Psoas muscle (tissue), 7 donors: ENCODE measurements at regions not wholly inside any gene's neighbourhood (a gene's known extent, or its start where the extent isn't known, plus 50 kb on each side); places are given as distances from the start of the nearest gene placed in this dataset.

Experiments
- ATAC-seq, 4 donors: fragments of 200-7000 bp; cut with Tn5 transposase; one replicate each; pipeline ENCODE4 v1.9.1; 2020; ENCODE audit warnings: moderate library complexity in 3 of 4, mild to moderate bottlenecking in 2 of 4
- DNase-seq, 2 donors: peaks; one replicate each; pipeline ENCODE4 v3.0.0-alpha.2; 2020
- H3K27ac ChIP-seq: fragments of 200-600 bp; one replicate; pipeline ENCODE4 v1.8.0; 2022
- H3K27me3 ChIP-seq, 3 donors: fragments of 200-600 bp in 1 of 3; one replicate each; pipeline versions ENCODE4 v1.6.1 to v1.8.0; 2013 to 2022; ENCODE audit warnings: low read length in 2 of 3, mild to moderate bottlenecking in 2 of 3, moderate library complexity in 1 of 3; ENCODE audit not compliant: insufficient read depth in 3 of 3
- H3K36me3 ChIP-seq, 2 donors: fragments of 200-600 bp in 1 of 2; one replicate each; pipeline versions ENCODE4 v1.6.1 to v1.8.0; 2013 to 2022; ENCODE audit warnings: low read depth in 1 of 2, mild to moderate bottlenecking in 1 of 2, moderate library complexity in 1 of 2; ENCODE audit not compliant: insufficient read depth in 1 of 2
- H3K4me1 ChIP-seq: fragments of 200-600 bp; one replicate; pipeline ENCODE4 v1.8.0; 2022
- H3K4me3 ChIP-seq: fragments of 200-600 bp; one replicate; pipeline ENCODE4 v1.8.0; 2022; ENCODE audit warnings: mild to moderate bottlenecking
- H3K9me3 ChIP-seq: fragments of 200-600 bp; one replicate; pipeline ENCODE4 v1.8.0; 2022
- WGBS, 3 donors: extraction: QIAGEN DNeasy Blood & Tissue Kit; methylation state at CpG; one replicate each; pipeline versions ENCODE4 v1.1.6 to v1.1.7; 2013; 5-methylcytosine and 5-hydroxymethylcytosine counted together
- intact Hi-C, 2 donors: fragments of 100-400 bp; cut with DNase I; formaldehyde crosslinking; loops; one replicate each; pipeline versions ENCODE4 v1.11.0 to v1.14.2; 2022
- TF ChIP-seq, protein P1 (sequence below): fragments of 200-600 bp; IDR thresholded peaks from one replicate; pipeline ENCODE4 v1.8.0; 2022; ENCODE audit warnings: antibody characterized with exemption
- donor health status: healthy with polysubstance abuse.
- donor health status: DM: no; HTN: no; CAD: no; lungs with moderate emphysema.
- donor health status: Bipolar disorder and iron deficiency.
- donor health status: healthy.
- donor health status: DM: yes; HTN: yes; CAD: no.
- donor health status: DM: no; HTN: no; CAD: no.
- donor health status: DM: yes; HTN: yes; CAD: no.

DNA sequence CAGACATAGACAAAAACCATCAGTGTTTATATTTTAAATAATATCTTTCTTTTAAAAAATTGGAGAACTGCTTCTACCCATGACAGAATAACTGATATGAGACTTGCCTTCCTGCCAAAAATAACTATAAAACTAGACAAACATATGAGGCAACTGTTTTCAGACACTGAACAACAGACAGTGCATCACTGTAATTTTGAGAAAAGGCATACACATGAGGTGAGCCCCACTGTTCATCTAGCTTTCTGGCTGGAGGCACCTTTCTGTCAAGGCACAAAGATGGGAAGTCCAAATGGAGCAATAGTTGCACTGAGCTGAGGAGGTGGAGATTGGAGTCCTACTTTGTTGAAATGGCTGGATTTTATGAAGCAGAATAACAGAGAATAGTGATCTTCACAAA, 71.9 kb upstream of the ZNF507 start:
- DNase-seq: no peak
- Histone ChIP-seq H3K36me3 (no peaks in the 10 kb centered on the region), H3K4me1 (no peaks in the 10 kb centered on the region), H3K27me3 (peaks cover 0 to 2% (median 0%) of the 10 kb centered on the region in 3 donors), H3K9me3 (no peaks in the 10 kb centered on the region), H3K4me3 (no peak overlapping the region), H3K27ac (no peak overlapping the region)
- no peak for ATAC-seq
- TF ChIP-seq, protein P1, sequence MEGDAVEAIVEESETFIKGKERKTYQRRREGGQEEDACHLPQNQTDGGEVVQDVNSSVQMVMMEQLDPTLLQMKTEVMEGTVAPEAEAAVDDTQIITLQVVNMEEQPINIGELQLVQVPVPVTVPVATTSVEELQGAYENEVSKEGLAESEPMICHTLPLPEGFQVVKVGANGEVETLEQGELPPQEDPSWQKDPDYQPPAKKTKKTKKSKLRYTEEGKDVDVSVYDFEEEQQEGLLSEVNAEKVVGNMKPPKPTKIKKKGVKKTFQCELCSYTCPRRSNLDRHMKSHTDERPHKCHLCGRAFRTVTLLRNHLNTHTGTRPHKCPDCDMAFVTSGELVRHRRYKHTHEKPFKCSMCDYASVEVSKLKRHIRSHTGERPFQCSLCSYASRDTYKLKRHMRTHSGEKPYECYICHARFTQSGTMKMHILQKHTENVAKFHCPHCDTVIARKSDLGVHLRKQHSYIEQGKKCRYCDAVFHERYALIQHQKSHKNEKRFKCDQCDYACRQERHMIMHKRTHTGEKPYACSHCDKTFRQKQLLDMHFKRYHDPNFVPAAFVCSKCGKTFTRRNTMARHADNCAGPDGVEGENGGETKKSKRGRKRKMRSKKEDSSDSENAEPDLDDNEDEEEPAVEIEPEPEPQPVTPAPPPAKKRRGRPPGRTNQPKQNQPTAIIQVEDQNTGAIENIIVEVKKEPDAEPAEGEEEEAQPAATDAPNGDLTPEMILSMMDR: no peak
- intact Hi-C loops: no loop called here

DNA sequence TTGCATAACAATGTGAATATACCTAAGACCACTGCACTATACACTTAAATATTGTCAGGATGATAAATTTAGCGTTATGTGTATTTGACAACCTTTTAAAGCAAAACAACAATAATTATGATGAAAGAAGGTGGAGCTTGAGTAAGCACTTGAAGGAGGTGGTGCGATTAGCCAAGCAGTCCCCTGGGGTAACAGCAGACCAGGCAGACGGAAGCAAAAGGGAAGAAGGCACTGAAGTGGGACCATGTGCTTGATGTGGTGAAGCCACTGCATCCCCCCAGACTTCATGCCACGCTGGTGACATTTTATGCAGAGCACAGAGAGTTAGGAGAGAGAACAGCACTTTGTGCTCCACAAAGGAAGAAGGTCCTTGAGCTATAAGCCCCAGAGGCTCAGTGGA, 58.3 kb upstream of the ZNF507 start:
- H3K27ac ChIP-seq: no peak overlapping the region
- no peak overlapping the region for H3K4me3 ChIP-seq
- intact Hi-C loops: loop anchor here in 1 of 2 donors (10.0 kb wide), 1 partner anchor 278 kb away; no protein-coding TSS in a partner anchor

DNA sequence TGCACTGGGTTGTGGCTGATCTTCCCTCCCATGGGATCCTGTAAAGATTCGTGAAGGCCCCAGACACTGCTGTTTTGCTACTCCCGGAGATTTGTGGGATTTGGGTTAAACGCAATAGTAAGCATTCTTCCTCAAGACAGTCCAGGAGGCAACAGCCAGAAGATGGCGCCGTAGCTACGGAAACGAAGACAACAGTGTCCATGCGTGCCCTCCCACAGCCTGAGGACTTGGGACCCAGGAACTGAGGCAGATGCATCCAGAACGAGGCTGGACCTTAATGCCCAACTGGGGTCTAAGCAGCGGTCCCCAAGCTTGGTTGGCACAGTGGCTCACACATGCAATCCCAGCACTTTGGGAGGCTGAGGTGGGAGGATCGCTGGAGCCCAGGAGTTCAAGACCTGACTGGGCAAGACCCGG, 57.6 kb upstream of the ZNF507 start:
- no peak overlapping the region for H3K4me3 ChIP-seq
- intact Hi-C loops: loop anchor here in 1 of 2 donors (10.0 kb wide), 1 partner anchor 277 kb away; no protein-coding TSS in a partner anchor

More for the DNA sequence above, 58.3 kb upstream of the ZNF507 start:
- TF ChIP-seq, protein P1: no peak
- H3K9me3 ChIP-seq: no peaks in the 10 kb centered on the region
- 44 to 51% (median 50%) methylated on average over 4 of the region's 4 CpGs for WGBS, 3 donors
- no peaks in the 10 kb centered on the region for H3K27me3 ChIP-seq
- H3K36me3 ChIP-seq: no peaks in the 10 kb centered on the region
- H3K4me1 ChIP-seq: no peaks in the 10 kb centered on the region
- no peak for ATAC-seq
- DNase-seq: no peak

DNA sequence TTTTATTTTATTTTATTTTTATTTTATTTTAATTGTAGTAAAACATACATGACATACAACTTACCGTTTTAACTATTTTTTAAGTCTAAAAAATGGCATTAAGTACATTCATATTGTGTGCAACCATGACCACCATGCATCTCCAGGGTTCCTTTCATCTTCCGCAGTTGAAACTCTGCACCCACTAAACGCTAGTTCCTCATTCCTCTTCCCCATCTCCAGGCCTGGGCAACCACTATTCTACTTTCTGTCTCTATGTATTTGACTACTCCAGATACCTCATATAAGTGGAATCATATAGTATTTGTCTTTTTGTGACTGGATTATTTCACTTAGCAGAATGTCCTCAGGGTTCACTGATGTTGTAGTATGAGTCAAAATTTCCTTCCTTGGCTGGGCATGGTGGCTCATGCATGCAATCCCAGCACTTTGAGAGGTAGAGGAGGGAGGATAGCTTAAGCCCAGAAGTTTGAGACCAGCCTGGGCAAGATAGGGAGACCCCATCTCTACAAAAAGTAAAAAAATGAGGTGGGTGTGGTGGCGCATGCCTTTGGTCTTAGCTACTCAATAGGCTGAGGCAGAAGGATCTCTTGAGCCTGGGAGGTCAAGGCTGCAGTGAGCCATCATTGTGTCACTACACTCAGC, 55.7 kb upstream of the ZNF507 start:
- no peaks in the 10 kb centered on the region for H3K4me1 ChIP-seq
- H3K27me3 ChIP-seq: no peaks in the 10 kb centered on the region
- H3K4me3 ChIP-seq: no peak overlapping the region
- DNase-seq: no peak
- TF ChIP-seq, protein P1: no peak
- intact Hi-C loops: loop anchor here in 1 of 2 donors (10.0 kb wide), 1 partner anchor 275 kb away; no protein-coding TSS in a partner anchor
- ATAC-seq: no peak
- 86 to 93% (median 92%) methylated on average over 4 of the region's 4 CpGs for WGBS, 3 donors
- no peak overlapping the region for H3K27ac ChIP-seq
- H3K9me3 ChIP-seq: no peaks in the 10 kb centered on the region
- H3K36me3 ChIP-seq: no peaks in the 10 kb centered on the region

More for the DNA sequence above, 57.6 kb upstream of the ZNF507 start:
- Histone ChIP-seq H3K27me3 (no peaks in the 10 kb centered on the region), H3K4me1 (no peaks in the 10 kb centered on the region), H3K27ac (no peak overlapping the region), H3K36me3 (no peaks in the 10 kb centered on the region), H3K9me3 (no peaks in the 10 kb centered on the region)
- 16 to 22% (median 22%) methylated on average over 12 of the region's 12 CpGs for WGBS, 3 donors
- TF ChIP-seq, protein P1: peak; percentile 29
- ATAC-seq (peak in 3 of 4 donors; percentile 54 to 65 (median 56)), DNase-seq (peak; percentile 67 to 84)

DNA sequence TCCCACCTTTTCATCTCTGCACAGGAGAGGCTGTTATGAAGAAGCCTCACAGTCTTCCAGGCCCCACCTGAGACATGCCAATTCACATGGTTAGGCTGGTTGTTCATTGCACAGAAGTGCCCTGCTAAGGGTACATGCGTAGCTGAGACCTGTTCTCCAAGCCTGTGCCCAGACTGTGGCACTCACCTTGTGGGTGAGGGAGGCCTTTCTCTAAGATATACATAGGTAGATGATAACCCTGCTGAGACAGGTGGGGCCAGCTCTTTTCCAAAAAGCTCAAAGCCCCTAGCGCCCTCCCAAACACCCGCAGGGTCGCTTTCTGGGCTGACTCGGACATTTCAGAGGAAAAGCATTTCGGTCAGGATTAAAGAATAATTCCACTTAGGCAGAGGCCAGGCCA, 53.5 kb upstream of the ZNF507 start:
- H3K27ac ChIP-seq: no peak overlapping the region
- TF ChIP-seq, protein P1: no peak
- no peaks in the 10 kb centered on the region for H3K27me3 ChIP-seq
- no peaks in the 10 kb centered on the region for H3K9me3 ChIP-seq
- DNase-seq (no peak), ATAC-seq (no peak)
- no peak overlapping the region for H3K4me3 ChIP-seq
- intact Hi-C loops: no loop called here
- H3K36me3 ChIP-seq: no peaks in the 10 kb centered on the region
- WGBS, 3 donors: 89% methylated on average over 6 of the region's 6 CpGs
- H3K4me1 ChIP-seq: no peaks in the 10 kb centered on the region
